Suprapubic skin (tissue), 3 donors: ENCODE measurements at regions not wholly inside any gene's neighbourhood (a gene's known extent, or its start where the extent isn't known, plus 50 kb on each side); places are given as distances from the start of the nearest gene placed in this dataset.
"Not testable (repeated sequence)": the region's sequence is repeated elsewhere in the genome, so short reads cannot be mapped to it uniquely, and the experiment has no call there.

Experiments used
- CTCF ChIP-seq, 2 donors: fragments of 200-600 bp in 1 of 2; fragments of 450-650 bp in 1 of 2; sonication (generic) in 1 of 2; IDR thresholded peaks; one replicate each; pipeline ENCODE4 v1.5.1; 2016 to 2019; ENCODE audit warnings: antibody characterized with exemption in 2 of 2, mild to moderate bottlenecking in 1 of 2, moderate library complexity in 1 of 2
- POLR2A ChIP-seq, 2 donors: fragments of 450-650 bp; IDR thresholded peaks; one replicate each; pipeline ENCODE4 v1.6.1; 2017; ENCODE audit warnings: antibody characterized with exemption in 2 of 2, mild to moderate bottlenecking in 2 of 2, moderate library complexity in 2 of 2

- not testable (repeated sequence) for TF ChIP-seq POLR2A, CTCF (IDR thresholded peaks at IDR 0.05)
These were observed 2092.5 kb upstream of the TPTE start for GRCh38 chr21:8428668-8429456.
